GM18517 (cell line): ENCODE measurements at regions not wholly inside any gene's neighbourhood (a gene's known extent, or its start where the extent isn't known, plus 50 kb on each side); places are given as distances from the start of the nearest gene placed in this dataset.

Source experiments
- ATAC-seq: cut with Tn5 transposase; IDR thresholded peaks from one replicate; pipeline ENCODE4 v1.9.1; 2021; ENCODE audit warnings: mild to moderate bottlenecking, moderate library complexity; ENCODE audit not compliant: unreplicated experiment

DNA sequence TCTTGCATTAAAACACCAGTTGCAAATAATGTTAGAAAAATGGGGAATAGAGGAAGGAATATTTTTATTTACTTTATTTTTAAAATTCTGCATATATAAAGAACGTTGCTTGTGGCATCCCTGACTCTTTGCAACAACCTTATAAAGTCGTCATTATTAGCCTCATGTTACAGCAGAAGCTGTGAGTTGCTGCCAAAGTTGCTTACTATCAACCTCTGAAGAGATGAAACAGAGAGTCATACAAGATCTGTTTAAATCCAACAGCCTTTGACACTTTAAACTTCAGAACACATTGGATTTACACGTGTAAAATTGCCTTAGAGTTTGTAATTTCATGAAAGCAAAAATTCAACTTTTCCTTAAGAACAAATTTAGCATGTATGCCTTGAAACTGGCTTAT, 221.9 kb downstream of the MRPL39 start:
- ATAC-seq, result no peak

DNA sequence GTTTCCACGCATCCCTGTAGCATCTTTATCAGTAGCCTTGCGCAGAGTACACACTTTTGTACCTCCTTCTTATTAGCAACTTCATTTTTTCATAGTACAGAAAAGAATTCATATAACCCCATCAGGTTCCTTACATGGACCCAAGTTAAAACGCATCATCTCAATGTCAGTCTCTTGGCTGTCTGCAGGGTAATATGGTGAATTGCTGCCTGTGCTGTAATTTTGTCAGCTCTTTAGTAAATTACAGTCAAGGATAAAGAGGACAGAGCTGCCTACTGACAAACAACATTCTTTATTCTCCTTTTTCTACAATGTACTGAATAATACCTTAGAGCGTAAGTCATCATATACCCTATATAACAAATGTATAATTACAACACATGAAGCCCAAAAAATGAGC, 222.5 kb downstream of the MRPL39 start:
- no peak for ATAC-seq

DNA sequence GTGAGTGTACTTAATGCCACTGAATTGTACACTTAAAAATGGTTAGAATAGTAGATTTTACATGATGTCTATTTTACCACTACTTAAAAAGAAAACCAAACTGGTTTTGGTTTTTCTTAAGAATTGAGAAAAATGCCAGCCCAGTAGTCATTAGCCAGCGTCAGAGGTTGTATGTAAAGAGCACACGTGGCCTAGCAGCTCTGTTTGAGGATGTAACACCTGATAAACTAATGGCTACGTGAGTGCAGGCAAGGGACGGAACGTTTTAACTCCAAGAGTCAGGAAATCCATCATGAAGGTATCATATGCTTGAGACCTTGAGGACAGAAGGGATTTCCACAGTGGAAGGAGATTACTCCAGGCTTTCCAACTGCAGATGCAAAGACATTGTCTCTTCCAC, 223.7 kb downstream of the MRPL39 start:
- ATAC-seq, result no peak

DNA sequence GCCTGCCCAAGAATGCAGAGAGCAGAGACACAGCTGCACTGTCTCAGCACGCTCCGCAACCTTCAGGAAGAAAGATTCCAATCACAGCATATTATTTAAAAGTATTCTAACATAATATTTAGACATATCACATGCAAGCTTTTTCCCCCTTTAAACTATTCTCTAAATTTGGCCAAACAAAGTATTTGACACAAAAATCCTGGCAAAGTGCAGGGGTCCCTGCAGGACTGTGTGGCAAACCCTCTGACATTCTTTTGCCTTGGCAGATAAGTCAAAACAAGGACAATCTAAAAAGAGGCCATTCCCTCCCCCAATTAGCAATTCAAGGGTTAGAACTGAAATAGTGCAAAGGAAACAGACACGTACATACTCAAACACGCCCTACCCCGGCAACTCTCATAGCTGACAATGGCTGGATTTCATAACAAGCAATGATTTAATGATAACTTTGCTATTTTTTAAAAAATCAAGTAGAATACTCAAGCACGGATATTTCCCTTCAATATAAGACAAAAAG, 225.3 kb downstream of the MRPL39 start:
- no peak for ATAC-seq

DNA sequence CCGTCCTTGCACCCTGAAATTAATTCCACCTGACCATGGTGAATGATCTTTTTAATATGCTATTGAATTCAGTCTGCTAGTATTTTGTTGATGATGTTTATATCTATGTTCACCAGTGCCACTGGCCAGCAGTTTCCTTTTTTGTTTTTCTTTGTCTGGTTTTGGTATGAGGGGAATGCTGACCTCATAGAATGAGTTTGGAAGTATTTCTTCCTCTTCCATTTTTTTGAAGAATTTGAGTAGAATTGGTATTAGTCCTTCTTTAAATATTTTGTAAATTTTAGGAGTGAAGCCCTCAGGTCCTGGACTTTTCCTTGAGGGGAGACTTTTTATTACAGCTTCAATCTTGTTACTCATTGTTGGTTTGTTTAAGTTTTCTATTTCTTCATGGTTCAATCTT, 231.6 kb downstream of the MRPL39 start:
- no peak for ATAC-seq

DNA sequence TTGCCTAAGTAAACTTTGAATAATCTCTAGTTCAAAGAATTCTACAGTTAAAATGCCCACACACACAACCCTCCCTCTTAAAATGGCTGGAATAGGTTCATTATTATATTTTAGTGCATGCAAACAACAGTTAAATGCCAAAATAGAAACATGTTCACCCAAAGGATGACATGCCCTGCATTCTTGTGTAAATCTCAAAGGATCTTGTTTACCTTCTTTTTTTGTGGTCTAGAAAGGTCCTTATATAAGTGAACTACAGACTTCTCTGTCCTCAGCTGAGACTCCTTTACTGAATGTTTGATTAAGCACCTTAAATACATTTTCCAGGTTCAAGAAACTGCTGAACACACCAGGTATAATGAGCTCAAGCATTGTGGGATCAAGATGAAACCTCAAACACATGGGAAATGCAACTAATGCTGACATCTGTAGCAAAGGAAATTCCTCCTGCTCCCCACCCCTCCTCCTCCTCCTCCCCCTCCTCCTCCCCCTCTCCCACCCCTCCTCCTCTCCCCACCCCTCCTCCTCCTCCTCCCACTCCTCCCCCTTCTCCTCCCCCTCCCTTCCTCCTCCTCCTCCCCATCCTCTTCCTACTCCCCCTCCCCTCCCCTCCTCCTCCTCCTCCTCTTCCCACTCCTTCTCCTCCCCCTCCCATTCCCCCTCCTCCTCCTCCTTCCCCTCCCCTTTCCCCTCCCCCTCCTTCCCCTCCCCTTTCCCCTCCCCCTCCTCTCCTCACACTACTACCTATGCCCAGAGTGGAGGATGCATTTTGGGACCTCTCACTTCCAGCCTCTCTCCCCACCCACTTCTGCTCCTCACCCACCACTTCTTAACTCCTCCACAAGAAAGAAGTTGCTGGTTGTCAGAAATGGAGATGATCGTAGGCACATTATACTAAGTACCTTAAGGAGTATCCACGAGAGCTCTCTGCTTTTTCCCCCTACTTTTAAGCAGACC, 233.9 kb downstream of the MRPL39 start:
- no peak for ATAC-seq

DNA sequence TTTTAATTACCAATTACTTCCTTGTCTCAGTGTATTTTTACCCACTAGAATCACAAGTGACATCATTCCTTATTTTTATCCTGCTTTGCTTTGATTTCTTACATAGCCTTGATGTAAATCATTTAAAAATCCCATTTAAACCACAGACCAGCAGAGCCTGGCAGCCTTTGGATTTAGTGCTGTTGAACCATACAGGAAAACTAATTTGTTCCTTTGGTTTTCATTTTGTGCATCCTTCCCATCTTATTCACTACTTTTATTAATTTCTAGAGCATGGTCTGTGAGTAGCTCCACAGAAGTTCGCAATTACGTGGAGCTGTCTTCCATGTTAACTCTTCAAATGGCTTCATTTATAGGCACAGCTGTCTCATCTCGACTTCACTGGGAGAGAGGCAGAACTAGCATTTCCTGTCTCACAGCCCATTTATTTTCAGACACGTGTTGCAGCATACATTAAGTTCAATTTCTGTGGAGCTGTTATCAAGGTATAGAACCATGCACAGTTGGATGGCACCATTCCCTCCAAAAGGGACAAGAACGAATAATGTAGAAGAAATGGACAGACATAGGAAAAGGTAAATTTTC, 235.3 kb downstream of the MRPL39 start:
- ATAC-seq, result no peak

DNA sequence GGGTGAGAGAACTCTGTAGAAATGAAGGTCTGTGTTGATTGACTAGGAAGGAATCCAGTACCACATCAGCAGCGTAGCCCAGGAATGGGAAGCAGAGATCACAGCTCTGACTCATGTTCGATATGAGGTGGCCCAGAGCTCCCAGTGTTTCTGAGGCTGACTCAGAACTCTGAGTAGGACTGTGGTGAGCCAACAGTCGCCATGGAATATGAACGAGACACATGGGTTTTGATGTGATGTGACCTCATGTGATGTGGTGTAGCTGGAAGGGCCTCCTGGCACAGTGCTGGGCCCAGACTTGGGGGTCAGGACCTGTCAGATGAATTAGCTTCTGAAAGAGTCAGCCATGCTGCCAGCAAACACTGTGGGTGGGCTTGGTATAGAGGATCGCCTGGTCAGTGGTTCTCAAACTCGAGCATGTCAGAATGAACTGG, 237.0 kb downstream of the MRPL39 start:
- no peak for ATAC-seq

DNA sequence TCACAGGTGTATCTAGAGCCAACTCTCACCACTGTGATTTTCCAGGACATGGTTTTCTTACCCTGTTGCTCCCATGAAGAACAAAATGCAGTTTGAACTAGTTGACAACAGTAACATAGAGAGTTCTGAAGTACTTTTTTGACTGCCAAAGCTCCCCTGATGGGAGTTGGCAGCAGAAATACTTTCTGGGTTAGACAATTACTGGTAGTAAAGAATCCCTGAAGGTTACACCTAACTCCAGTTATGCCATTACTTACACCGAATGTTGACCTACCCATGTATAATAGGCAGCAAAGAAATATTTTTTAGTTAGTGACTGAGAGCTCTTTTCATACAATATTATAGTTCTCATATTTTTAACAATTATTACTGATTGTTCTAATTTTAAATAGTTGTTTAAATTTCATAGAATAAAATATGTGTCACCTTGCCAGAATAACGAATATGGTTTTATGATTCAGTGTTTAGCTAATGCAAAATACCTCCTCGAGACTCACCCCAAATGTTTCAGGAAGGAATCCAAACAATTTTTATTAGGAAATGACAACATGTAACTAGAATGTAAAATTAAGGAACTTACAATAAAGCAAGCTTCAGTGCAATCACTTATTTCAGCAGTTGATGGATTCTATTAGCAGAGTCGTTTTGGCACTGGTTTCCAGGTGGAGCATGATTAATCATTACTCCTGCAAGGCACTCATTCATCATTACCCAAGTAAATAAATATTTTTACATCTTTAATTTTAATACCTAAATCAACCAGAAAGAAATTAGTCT, 237.6 kb downstream of the MRPL39 start:
- no peak for ATAC-seq

DNA sequence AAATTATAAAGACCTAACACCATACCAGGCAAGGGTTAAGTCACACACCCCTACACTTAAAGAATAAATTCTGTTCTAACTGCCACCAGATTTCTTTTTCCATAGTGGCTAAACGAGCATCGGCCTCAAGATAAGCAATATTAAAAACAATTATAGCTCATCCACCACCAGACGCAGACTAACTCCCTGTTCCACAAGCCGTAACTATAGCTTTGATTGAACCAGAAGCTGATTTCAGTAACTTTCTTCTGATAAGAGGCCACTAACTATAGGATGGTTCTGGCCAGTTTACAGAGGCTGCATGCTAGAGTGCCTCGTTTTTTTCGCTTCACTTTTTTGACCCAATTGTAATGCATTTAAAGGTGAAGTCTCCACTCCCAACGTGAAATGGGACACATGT, 238.8 kb downstream of the MRPL39 start:
- no peak for ATAC-seq

DNA sequence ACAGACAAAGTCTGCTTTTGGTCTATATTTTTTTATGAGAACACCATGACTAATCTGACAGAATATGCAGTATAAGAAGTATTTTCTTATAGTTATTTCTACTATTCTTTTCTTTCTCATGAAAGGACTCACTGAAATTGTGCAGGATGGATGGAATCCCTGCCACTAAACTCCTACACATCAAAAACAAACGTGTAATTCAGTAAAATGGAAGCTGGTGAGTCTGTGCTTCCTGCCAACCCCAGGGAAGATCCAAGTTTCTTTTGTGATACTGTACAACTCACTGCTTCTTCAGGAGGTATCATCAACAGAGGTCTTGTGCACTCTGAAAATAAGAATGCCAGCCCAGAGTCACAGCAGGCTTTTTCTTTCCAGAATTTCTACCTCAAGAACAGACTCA, 241.2 kb downstream of the MRPL39 start:
- ATAC-seq, result no peak

DNA sequence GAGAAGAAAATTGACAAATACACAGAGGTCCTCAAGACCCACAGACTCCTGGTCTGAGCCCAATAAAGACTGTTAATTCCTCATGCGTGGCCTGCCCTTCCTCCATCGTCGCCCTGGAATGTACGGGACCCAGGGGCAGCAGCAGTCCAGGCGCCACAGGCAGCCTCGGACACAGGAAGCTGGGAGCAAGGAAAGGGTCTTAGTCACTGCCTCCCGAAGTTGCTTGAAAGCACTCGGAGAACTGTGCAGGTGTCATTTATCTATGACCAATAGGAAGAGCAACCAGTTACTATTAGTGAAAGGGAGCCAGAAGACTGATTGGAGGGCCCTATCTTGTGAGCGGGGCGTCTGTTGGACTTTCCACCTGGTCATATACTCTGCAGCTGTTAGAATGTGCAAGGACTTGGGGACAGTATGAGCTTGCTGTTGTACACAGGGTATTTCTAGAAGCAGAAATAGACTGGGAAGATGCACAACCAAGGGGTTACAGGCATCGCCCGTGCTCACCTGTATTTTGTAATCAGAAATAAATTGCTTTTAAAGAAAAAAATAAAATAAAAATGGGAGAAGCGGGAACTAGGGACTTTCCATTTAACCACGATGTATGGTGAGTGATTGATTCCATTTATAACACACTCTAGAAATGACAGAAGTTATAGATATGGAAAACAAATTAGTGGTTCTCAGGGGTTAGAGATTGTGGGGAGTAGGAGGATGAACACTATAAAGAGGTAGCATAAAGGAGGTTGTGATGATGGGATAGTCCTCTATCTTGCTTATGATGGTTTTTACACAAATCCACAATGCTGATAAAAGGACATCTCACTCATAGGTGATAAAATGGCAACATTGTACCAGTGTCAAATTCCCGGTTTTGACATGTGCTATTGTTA, 244.7 kb downstream of the MRPL39 start:
- ATAC-seq, result no peak

DNA sequence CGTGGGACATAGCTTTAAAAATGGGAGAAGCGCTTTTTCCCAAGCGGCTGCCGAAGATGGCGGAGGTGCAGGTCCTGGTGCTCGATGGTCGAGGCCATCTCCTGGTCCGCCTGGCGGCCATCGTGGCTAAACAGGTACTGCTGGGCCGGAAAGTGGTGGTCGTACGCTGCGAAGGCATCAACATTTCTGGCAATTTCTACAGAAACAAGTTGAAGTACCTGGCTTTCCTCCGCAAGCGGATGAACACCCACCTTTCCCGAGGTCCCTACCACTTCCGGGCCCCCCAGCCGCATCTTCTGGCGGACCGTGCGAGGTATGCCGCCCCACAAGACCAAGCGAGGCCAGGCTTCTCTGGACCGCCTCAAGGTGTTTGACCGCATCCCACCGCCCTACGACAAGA, 245.5 kb downstream of the MRPL39 start:
- ATAC-seq, result no peak

DNA sequence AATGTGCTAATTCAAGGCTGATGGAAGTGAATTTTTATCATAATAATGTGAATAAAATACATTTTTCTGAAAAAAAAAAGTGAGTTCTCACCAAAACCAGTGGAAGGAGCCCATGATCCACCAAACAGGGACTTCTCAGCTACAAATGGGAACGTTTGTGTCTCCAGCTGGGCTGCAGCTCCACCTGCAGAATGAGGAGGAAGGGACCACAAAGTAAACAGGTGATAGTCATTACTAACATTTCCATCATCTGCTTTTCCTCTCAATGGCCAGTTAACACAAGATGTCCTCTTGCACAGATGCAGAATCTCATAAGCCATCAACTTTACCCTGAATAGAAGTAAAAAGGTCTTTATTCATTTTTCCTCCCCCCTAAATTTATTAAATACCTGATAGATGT, 246.2 kb downstream of the MRPL39 start:
- ATAC-seq, result no peak

DNA sequence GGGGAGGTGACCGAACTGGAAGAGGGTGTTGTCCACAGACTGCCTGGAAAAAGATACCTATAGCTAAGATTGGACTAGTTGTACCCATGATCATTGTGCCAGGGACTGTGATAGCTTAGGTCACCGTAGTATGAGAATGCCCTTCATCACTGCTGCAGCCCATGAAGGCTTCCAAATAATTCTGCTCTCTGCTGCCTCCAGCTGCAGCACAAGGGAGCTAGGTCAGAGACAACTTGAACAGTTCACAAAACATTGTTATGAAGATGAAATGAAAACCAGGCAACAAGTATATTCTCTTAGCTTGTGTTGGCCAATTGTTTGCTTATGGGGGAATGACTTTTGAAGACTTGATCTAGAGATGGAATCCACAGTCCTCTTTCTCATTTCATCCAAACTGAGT, 246.7 kb downstream of the MRPL39 start:
- ATAC-seq, result no peak

DNA sequence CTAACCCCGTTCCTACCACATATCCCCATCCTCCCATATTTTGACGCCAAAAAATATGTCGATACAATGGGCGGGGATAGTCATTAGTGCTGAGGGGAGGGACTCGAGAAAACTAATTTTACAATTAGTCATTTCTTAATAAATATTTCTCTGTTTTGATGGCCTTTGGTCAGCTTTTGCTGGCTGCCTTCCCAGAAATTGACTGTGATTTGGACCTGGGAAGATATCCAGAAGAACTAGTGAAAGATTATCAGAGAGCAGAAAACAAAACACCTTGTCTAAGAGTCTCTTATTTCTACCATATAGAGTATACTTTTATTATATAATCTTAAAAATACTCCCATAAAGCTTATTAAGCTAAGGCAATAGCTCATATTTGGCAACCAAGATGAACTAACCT, 247.6 kb downstream of the MRPL39 start:
- no peak for ATAC-seq

DNA sequence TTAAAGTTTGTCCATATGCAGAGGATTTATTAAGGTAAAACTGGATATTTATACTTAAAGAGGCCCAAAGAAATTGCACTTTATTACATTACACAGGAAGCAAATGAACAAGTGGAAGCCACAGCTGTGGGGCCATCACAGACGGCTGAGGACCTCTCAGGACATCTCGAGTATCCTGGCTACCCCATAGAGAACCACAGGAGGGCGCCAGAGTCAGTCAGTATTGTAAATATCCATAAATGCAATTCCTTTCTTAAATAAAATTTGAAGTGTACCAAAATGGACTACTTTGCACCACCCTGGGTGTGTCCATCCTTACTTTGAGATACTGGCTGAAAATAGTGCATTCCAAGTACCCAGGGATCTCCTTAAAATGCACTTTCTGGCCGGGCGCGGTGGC, 257.2 kb downstream of the MRPL39 start:
- no peak for ATAC-seq

DNA sequence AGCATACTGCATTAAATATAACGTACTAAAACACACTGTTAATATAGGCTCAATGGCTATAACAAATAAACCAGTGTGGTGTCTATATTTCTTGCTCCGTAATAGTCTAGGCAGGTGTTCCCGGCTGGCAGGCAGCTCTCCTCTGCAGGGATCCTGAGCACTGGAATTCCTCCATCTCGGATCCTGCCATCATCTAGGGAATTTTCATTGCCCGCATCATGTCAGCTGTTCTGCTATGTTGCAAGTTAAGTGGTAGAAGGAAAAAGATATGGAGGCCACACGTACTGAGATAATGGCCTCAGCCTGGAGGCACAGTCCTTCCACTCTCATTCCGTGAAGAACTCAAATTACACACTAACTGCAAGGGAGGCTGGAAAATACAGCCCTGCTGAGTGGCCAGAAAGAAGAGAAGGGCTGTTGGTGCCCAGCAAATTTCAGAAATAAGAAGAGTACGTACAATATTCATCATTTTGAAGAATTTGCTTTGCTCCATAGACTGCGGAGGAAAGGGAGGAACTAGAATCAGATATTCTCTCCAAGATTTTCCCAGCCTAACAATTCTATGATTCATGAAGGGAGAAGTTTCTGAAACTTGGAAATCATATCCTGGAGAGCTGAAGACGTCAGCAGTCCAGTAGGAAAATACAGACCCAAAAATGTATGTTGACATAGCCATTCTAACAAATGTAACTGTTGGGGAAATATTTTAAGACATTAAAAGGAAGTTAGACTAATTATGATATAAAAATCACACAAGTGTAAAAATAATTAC, 263.3 kb downstream of the MRPL39 start:
- ATAC-seq, result no peak

DNA sequence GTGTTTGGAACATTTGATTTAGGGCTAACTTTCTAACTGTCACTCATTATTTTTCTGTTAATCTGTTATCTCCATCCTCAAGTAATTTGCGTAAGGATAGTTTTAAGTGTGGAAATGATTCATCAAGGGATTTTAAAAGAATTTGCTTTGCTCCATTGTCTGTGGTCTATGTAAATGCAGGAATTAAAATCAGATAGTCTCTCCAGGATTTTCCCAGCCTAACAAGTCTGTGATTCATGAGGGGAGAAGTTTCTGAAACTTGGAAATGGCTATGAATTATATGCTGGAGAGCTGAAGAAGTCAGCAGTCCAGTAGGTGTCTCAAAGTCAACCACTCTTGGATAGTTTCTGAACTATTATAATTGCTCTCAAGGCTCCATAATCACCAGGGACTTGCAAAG, 264.5 kb downstream of the MRPL39 start:
- no peak for ATAC-seq

DNA sequence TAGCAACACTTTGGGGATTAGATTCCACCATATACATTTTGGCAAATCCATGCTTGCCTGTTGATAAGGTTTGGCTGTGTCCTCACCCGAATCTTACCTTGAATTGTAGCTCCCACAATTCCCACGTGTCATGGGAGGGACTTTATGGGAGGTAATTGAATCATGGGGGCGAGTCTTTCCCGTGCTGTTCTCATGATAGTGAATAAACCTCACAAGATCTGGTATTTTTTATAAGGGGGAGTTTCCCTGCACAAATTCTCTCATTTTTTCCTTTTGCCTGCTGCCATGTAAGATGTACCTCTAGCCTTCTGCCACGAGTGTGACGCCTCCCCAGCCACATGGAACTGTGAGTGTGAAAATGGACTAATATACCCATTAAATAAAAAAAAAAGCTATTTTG, 265.3 kb downstream of the MRPL39 start:
- no peak for ATAC-seq
